Fibroblast of skin of right biceps (primary cell): ENCODE measurements at regions not wholly inside any gene's neighbourhood (a gene's known extent, or its start where the extent isn't known, plus 50 kb on each side); places are given as distances from the start of the nearest gene placed in this dataset.
"Not testable (repeated sequence)": the region's sequence is repeated elsewhere in the genome, so short reads cannot be mapped to it uniquely, and the experiment has no call there.

Experiments used
- DNase-seq: peaks from one replicate; pipeline ENCODE4 v3.0.0-alpha.2; 2013

DNA sequence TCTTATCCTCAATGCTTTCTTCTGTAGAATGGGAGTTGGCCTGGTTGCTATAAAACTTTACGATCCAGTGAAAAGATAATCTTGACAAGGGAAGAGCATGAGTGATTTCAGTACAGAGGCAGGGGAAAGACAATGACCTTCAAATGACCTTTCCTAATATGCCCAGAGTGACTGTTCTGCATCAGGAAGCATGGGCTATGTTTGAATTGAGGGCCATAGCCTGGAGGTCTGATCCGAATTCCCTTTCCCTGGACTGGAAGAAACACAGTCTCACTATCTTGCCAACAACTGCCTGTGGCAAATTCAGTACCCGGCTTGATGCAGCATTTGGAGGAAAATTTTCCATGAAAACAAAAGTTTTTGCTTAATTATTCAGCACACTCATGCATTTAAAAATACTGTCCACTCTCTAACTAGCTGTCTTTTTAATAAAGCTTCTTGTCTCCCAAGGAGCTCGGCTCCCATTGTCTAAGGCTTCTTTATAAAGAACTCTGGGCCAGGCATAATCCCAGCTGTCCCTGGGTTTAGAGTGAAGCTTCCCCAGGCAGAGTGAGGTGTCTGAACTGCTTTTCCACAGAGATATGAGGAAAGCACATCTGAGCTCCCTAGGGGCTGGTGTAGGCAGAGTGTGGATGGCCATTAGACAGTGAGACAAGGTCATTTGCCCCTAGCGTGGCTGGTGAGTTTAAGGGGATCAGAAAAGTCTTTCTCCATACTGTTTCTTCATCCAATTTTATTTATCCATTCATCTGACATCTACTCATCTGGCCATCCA lies 132.7 kb upstream of the CADM1 start:
- DNase-seq = no peak

GRCh38 chr11:115633977-115634376 lies 129.8 kb upstream of the CADM1 start:
- not testable (repeated sequence) for DNase-seq

DNA sequence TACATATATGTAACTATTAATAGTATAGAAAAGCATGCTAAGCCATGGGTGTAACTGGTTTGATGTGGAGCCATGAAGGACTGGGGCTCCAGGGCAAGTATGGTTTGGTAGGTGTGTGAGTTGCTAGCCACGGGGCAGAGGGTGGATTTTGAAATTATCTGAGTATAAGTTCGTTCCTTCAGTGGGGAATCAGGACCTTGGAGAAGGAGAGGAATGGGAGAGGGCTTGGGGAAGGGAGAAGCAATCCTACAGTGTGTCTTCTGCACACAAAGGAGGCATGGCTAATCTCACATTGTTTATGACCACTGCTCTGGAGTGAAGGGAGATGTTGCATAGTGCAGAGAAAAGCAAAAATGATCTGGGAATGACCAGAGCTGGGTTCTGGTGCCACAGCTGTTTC lies 127.8 kb upstream of the CADM1 start:
- DNase-seq = no peak

DNA sequence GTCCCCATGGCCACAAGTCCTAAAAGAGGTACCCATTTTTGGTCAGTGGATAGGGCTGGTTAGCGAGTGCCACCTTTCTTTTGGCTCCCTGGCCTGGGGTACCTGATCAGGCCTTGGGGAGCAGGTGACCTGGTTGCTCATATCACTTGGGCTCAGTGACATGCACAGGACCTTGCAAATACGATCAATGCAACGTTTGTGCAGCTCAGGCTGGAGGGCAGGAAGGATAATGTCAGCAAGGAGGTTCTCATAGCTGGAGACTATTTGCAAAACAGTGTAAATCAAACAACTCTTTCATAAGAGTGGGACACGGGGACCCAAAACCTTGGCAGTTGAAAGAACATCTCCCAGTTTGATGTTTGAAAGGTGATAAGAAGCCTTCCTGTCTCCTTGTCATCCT lies 127.4 kb upstream of the CADM1 start:
- no peak for DNase-seq

DNA sequence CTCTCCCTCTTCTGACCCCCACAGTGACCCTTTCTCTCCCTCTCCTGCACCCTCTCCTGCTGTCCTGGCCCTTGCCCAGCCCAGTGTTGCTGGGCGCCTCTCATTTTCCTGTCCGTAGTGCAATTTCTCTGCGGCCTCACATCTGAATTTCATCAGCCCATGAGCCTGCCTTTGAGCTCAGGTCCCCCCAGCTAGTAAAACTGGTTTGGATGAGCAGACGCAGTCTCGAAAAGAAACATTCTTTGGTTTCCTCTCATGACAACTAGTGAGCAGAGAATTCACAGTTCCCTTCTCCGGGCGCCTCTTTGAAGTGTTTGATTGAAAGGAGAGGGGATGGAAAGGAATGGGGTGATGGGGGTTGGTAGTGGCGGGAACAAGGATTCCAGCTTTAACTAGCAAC lies 126.0 kb upstream of the CADM1 start:
- DNase-seq = peak; percentile 60

DNA sequence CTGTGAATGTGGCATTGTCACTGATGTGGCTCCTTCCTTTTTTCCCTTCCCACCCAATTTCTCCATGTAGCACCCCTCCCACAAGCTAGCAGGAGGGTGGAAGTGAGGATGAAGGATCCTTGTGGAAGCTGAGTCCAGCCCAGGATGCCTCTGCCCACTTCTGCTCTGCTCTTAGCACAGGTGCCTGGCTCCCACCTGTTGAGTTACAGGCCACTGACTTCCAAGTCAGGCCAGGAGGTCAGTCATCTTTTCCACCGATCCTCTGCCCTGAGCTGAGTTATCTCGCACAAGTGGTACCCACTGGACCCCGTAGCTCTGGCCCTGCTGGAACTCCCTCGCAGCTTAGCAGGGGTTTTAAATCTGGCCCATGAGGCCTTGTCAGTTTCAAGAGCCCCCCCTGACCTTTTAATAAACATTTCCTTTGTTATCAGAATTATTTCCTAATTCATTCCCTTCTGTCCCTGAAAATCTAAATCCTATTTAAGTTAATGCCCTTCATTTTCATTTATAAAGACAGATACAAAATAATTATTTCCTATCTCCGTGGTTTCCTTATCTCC lies 125.3 kb upstream of the CADM1 start:
- no peak for DNase-seq

- no peak for DNase-seq
Measured at GRCh38 chr11:115627666-115628460, 123.6 kb upstream of the CADM1 start.

GRCh38 chr11:115627071-115627470 lies 122.9 kb upstream of the CADM1 start:
- no peak for DNase-seq

DNA sequence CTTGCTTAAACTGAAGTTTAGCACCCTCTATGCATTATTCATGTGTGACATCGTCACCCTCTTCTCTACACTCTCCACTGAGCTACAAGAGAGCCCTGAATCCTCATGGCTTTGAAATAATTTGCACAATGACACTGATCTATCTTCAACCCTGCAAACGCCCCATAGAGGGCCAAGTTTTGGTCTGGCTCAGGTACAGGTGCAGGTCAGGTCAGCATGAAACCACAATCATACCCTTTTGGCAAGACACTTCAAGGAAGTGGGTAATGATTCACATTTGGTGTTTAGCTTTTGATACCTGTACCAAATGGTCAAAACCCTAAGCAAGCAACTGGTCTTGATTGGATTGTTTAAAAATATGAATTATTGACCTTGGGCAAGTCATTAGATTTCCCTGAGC lies 122.2 kb upstream of the CADM1 start:
- DNase-seq = no peak

DNA sequence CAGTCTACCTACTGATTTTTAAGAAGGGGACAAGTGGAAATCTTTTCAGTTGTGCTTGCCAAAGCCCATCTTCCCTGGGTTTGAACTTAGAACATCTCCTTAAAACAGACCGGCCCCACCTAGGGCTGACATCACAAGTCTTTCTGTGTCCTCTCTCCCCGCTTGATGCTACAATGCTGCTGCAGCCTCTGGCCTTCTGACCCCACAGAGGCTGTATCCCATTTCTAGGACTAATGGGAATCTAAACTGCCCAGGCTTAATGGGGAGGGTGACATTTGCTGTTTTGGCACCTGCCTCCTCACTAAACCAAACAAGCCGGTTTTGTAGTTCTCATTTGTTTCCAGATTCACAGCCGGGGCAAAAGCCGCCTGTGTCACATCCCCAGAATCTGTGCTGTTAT lies 121.3 kb upstream of the CADM1 start:
- no peak for DNase-seq

GRCh38 chr11:115624065-115624464 lies 119.8 kb upstream of the CADM1 start:
- DNase-seq = no peak

DNA sequence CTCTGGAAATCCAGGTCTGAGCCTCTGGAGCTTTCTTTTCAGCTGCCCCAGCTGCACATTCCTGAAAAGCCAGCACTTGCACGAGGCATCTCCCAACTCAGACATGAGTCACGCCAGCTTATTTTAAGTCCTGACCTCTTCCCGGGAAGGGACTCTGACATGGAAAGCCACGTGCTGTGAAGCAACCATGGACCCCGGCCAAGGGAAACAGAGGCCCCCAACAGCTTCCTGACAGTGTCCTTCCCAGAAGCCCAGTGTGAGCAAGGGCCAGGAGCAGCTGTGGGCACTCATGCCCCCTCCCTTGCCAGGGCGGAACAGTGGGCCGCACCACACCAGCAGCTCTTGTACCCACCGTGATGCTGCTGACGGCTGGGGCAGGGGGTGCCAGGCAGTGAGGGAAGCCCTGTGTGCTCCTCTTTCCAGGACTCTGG lies 118.8 kb upstream of the CADM1 start:
- DNase-seq = peak; percentile 99

DNA sequence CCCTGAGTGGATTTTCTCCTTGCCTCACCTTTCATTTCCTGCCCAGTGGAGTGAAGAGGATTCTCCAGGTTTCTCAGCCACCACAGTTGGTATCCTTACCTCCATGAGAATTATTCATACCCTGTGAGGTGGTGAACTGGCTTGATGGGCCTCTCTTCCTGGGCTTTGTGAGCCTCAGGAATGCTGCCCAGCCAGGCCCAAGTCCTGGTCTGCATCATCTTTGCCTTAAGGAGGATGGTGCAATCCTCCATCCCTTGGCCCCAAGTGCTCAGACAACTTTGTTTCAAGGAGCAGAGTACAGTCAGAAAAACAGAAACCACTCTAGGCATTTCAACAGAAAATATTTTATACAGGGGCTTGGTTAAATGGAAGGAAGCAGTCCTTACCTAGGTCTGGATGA lies 114.2 kb upstream of the CADM1 start:
- DNase-seq = peak; percentile 36

- peak; percentile 49 for DNase-seq
Measured at GRCh38 chr11:115617767-115618166, 113.6 kb upstream of the CADM1 start.

GRCh38 chr11:115616971-115617370 lies 112.8 kb upstream of the CADM1 start:
- DNase-seq = peak; percentile 98

- peak; percentile 88 for DNase-seq
Measured at GRCh38 chr11:115613986-115614632, 109.9 kb upstream of the CADM1 start.

GRCh38 chr11:115613004-115613403 lies 108.8 kb upstream of the CADM1 start:
- DNase-seq = no peak

DNA sequence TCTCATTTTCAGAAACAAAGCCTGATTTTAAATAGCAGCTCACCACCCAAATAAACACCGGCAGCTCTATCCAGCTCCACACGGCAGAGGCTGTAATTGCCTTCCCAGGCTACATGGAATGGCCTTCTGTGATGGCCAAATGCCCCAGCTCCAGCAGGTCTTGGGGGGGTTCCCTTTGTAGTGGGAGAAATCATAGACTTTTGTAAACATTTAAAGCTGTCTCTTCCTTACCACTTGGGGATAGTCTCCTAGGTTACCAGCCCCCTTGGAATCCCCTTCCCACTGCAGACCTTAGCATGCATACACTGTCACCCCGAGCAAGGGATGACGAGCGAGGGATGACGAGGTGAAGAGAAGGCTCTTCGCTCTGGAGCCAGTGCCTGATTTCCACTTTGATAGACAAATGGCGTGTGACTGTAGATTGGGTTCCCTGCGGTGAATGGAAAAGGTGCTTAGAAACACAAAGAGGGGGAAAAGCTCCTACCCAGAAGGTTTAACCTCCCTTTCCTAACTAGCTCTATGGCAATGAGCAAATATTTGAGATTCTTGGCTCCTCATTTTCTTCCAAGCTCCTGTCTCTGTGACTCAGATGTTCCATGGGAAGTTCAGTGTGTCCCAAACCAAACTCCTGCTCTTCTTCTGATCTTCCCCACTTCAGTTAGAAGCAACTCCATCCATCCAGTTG lies 108.0 kb upstream of the CADM1 start:
- peak; percentile 91 for DNase-seq

- no peak for DNase-seq
Measured at GRCh38 chr11:115611343-115611742, 107.1 kb upstream of the CADM1 start.

DNA sequence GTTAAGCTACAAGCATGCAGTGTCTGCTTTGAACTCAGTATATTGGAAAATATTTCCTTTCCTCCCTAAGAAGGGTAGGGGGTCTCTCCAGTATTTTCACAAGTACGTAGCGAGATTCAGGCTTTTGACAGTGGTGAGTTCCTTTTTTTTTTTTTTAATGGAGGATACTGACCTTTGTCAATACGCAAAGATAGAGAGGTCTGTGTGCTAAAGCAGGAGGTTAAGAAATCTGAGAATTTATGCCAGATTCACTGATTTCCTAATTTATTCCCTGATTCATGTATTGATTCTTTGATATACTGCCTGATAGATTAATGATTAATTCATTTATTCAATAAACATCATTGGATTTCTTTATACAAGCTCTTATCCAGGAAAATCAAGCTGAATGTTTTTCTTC lies 106.7 kb upstream of the CADM1 start:
- no peak for DNase-seq

- DNase-seq = not testable (repeated sequence)
Measured at GRCh38 chr11:115610234-115610633, 106.0 kb upstream of the CADM1 start.

DNA sequence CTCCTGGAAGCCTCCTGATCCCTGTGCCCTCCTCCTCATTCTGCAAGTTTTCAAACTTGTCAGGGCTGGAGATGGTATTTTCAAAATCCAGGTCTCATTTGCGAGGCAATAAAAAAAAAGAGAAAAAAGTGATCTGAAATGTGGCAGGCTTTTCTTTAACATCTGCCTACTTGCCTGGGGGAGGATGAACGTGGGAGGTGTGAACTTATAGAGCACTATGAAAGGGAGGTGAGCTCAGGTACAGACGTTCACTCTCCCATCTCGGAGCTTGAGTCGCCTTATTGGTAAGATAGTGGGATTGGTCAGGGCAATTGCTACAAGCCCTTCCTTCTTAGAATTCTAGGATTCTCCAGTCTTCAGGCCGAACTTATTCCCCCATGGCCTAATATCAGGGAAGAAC lies 104.8 kb upstream of the CADM1 start:
- no peak for DNase-seq
